Mucosa of stomach (tissue), 1 donor: ENCODE measurements at regions not wholly inside any gene's neighbourhood (a gene's known extent, or its start where the extent isn't known, plus 50 kb on each side); places are given as distances from the start of the nearest gene placed in this dataset.

Source experiments
- H3K27me3 ChIP-seq: one replicate; pipeline ENCODE4 v1.7.0; 2013; ENCODE audit warnings: mild to moderate bottlenecking, low read length; ENCODE audit not compliant: control insufficient read depth, insufficient read depth
- H3K36me3 ChIP-seq: one replicate; pipeline ENCODE4 v1.7.0; 2013; ENCODE audit warnings: low read length; ENCODE audit not compliant: control insufficient read depth, insufficient read depth
- H3K4me1 ChIP-seq: one replicate; pipeline ENCODE4 v1.7.0; 2013; ENCODE audit warnings: mild to moderate bottlenecking, low read length; ENCODE audit not compliant: control insufficient read depth, insufficient read depth
- H3K4me3 ChIP-seq: one replicate; pipeline ENCODE4 v1.7.0; 2013; ENCODE audit warnings: low read length
- H3K9ac ChIP-seq: one replicate; pipeline ENCODE4 v1.7.0; 2013; ENCODE audit warnings: mild to moderate bottlenecking, low read length, moderate library complexity
- H3K9me3 ChIP-seq: one replicate; pipeline ENCODE4 v1.7.0; 2013; ENCODE audit warnings: mild to moderate bottlenecking, low read length, moderate library complexity; ENCODE audit not compliant: control insufficient read depth
- donor health status: Pancreatic carcinoma.

DNA sequence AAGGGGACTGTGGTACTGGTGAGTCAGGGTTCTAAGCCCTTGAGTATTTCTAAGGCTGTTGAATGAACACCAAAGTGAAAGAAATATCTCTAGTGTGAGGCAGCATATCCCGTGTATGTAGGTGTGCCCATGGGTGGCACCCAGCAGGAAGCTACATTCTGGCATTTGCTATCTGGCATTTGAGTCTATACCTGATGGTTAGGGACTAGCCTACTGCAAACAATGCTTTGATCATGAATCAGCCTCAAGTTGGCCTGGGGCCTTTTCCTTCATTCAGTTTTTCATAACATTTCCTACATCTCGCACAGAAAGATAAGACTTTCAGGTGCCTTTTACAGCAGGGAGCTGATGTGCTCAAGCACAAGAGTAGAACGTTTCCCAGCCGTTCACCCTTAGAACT is 85.7 kb upstream of the E2F7 start:
- no peak overlapping the region for H3K9ac ChIP-seq
- no peak overlapping the region for H3K4me3 ChIP-seq
- H3K4me1 ChIP-seq, result no peaks in the 10 kb centered on the region
- H3K36me3 ChIP-seq, result no peaks in the 10 kb centered on the region
- no peaks in the 10 kb centered on the region for H3K9me3 ChIP-seq
- no peaks in the 10 kb centered on the region for H3K27me3 ChIP-seq

DNA sequence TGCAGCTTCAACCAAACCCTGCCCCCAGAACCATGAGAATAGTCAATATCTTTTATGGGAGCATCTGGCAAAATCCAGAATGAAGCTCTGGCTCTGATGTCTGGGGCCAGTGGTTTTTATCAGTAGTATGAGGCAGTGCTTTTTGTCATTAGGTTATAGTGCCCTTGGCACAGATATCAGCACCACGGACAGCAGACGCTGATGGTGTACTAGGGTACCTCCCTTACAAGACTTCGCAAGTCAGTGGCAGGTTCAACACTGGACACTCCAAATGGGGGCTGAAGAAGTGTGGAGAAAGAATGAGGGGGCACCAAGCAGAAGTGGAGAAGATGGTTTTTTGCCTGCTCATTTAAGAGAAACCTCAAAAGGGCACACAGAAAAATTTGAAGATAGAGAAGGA is 68.2 kb upstream of the E2F7 start:
- no peak overlapping the region for H3K4me3 ChIP-seq
- H3K9me3 ChIP-seq, result no peaks in the 10 kb centered on the region
- H3K4me1 ChIP-seq, result no peaks in the 10 kb centered on the region
- H3K36me3 ChIP-seq, result no peaks in the 10 kb centered on the region
- no peaks in the 10 kb centered on the region for H3K27me3 ChIP-seq
- no peak overlapping the region for H3K9ac ChIP-seq

DNA sequence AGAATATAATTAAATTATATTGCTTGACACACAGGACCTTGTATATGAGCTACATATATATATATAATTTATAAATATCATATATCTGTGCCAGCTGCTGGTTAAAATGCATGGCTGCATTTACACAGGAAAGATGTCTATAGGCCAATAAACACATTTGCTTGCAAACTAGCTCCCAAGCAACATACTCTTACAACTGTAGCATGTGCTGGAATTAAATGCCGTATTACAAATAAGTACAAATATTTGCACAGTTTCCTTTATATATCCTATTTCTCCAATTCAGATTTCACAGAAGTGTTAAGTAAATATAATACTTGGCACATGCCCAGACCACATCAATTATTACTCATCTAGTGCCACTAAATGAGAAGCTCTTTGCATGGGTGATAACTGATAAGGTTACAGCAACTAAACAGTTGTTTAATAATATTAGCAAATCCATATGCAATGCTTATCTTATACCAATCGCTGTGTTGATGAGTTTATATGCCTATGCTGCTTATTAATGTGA is 66.7 kb upstream of the E2F7 start:
- no peaks in the 10 kb centered on the region for H3K9me3 ChIP-seq
- no peaks in the 10 kb centered on the region for H3K4me1 ChIP-seq
- no peaks in the 10 kb centered on the region for H3K27me3 ChIP-seq
- no peak overlapping the region for H3K9ac ChIP-seq
- no peak overlapping the region for H3K4me3 ChIP-seq
- H3K36me3 ChIP-seq, result no peaks in the 10 kb centered on the region

DNA sequence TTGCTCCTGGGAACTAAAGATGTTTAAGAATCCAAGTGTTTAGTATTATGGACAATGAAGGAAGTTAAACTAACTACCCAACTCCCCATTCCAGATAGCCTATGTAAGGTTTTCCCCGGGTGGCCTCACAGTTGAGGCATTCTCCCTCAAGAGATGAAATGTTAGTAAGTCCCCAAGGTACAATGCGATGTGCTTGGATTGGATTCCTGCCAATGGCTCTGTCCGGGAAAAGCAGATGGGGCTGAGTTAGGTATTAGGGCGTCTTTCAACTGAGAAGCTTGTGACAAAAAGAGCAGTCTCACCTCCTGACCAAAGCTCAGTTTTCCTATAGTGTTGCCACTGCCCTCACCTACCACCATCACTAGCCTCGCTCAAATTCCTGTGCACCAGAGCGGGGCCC is 64.8 kb upstream of the E2F7 start:
- no peak overlapping the region for H3K4me3 ChIP-seq
- H3K4me1 ChIP-seq, result no peaks in the 10 kb centered on the region
- H3K36me3 ChIP-seq, result no peaks in the 10 kb centered on the region

DNA sequence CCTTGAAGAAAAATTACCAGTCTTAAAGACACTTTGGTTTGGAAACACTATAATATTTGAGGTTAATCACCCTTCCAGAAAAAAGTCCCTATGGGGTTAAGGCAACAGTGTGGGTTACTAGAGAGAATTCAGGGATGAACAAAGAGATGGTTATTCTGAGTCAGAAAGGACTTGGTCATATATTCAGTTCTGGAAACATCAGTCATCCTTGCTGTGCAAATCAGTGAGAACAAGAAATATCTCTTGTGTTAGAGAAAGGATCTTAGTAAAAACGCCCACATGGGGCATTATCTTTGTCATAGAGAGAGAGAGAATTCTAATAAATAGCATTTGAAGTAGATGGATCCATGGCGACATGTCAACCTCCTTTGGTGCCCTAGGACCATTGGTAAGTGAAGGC is 59.4 kb upstream of the E2F7 start:
- H3K36me3 ChIP-seq, result no peaks in the 10 kb centered on the region
- H3K9me3 ChIP-seq, result no peaks in the 10 kb centered on the region
- H3K27me3 ChIP-seq, result no peaks in the 10 kb centered on the region
- H3K4me3 ChIP-seq, result no peak overlapping the region
- no peak overlapping the region for H3K9ac ChIP-seq
- H3K4me1 ChIP-seq, result no peaks in the 10 kb centered on the region

More for the DNA sequence above, 64.8 kb upstream of the E2F7 start:
- Histone ChIP-seq H3K9ac (no peak overlapping the region), H3K27me3 (no peaks in the 10 kb centered on the region), H3K9me3 (no peaks in the 10 kb centered on the region)

DNA sequence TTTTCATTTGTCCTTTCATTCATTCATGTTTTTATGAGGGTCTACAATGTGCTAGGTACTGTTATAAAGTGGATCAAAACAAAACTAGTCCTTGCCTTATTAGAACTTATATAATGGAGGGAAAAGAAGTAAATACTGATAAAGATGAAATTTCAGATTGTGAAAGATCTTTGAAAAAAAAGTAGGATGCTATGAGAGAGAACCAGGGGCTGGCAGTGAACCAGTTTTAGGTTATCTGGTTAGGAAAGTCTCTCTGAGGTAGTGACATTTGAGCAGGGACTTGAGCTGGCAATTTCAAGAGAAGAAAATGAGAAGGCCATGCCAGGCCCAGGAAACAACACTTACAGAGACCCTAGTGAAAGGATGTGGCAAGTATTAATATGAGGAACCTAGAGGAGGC is 57.3 kb upstream of the E2F7 start:
- H3K27me3 ChIP-seq, result no peaks in the 10 kb centered on the region
- no peak overlapping the region for H3K4me3 ChIP-seq
- no peaks in the 10 kb centered on the region for H3K9me3 ChIP-seq
- H3K9ac ChIP-seq, result no peak overlapping the region
- H3K4me1 ChIP-seq, result no peaks in the 10 kb centered on the region
- H3K36me3 ChIP-seq, result no peaks in the 10 kb centered on the region

DNA sequence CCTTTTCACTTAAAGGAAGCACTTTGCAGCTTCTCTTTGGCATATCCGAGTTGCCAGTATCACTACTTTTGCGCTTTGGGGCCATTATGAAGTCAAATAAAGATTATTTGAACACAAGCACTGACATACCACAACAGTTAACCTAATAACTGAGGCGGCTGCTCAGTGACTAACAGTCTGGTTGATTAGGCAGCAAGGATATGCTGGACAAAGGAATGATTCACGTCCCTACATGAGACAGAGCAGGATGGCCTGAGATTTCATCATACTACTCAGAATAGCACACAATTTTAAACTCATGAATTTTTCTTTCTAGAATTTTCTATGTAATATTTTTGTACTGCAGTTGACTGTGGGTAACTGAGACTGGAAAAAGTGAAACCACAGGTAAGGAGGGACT is 56.9 kb upstream of the E2F7 start:
- H3K9ac ChIP-seq, result no peak overlapping the region
- H3K4me1 ChIP-seq, result no peaks in the 10 kb centered on the region
- H3K4me3 ChIP-seq, result no peak overlapping the region
- H3K9me3 ChIP-seq, result no peaks in the 10 kb centered on the region
- H3K36me3 ChIP-seq, result no peaks in the 10 kb centered on the region
- no peaks in the 10 kb centered on the region for H3K27me3 ChIP-seq

DNA sequence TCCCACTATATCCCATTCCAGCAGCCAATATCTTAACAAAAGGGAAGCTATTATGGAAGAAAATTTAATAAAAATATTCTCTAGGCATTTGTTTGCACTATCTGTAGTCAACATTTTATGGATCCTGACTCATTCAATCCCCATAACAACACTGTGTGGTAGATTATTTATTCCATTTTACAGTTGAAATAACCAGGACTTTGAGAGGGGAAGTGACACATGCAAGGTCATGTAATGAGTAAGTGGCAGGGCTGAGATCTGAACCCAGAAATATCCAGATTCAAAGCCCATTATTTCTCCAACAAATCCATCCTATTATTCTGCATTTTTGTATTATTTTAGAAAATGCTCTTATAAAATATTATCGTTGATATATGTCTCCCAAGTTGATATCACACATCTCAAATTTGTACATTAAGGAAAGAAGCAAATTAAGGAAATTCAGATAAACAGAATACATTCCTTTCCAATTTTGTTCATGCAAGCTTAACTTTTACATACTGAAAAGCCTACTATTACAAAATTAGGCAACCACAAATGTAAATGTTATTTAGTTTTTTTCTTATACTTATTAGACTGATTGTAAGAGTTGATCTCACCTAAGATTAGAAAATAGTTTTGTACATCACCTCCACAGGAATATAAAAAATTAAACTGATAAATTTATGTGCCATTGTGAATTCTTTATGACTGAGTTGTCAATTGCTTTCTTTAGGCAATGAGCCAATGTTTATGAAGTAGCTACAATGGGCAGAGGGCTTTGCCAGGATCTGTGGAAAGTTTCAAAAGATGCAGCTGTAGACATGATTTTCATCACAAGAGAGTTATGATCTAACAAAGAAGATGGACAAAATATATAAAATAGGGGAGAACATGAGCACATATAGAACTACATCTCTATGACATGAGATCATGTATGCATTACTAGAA is 55.1 kb upstream of the E2F7 start:
- H3K4me1 ChIP-seq, result no peaks in the 10 kb centered on the region
- no peaks in the 10 kb centered on the region for H3K9me3 ChIP-seq
- no peak overlapping the region for H3K4me3 ChIP-seq

DNA sequence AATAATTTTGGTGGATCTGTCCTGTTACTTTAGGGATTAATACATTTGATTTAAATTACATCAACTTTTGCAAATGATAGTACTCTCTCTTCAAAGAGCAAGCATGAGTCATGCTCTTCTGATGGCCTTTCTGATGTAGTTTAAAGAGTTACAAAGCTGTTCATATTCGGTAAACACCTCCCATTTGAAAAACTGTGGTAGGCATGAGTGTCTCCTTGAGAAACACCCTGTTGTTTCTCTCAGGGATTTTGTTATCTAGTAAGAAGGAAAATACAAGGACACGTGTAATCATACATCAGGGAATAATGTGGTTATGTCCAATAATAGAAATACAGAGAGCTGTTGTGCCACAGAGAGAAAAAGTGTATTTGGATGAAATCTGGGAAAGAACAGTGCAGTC is 53.3 kb upstream of the E2F7 start:
- no peak overlapping the region for H3K4me3 ChIP-seq
- H3K9me3 ChIP-seq, result no peaks in the 10 kb centered on the region
- no peaks in the 10 kb centered on the region for H3K36me3 ChIP-seq
- H3K4me1 ChIP-seq, result no peaks in the 10 kb centered on the region
- H3K27me3 ChIP-seq, result no peaks in the 10 kb centered on the region
- no peak overlapping the region for H3K9ac ChIP-seq

More for the DNA sequence above, 55.1 kb upstream of the E2F7 start:
- Histone ChIP-seq H3K9ac (no peak overlapping the region), H3K36me3 (no peaks in the 10 kb centered on the region), H3K27me3 (no peaks in the 10 kb centered on the region)

DNA sequence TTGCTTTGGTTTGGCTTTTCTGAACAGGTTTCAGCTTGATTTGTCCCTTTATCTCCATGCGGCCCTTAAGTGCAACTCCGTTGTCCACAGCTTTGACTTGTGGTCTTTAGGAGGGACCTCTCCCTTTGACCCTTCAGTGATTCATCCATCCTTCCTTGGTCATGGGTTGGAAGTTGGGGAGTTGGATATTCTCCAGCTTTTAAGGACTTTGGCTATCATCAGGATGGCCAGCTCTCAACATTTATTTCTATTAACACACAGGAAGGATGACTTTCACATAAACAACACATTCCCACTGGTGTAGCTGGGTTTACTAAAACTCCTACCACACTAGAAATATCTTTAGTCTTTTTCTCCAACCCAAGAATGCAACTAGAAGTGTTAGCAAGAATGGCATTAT is 50.9 kb upstream of the E2F7 start:
- Histone ChIP-seq H3K4me3 (no peak overlapping the region), H3K36me3 (no peaks in the 10 kb centered on the region), H3K9ac (no peak overlapping the region), H3K9me3 (no peaks in the 10 kb centered on the region), H3K27me3 (no peaks in the 10 kb centered on the region), H3K4me1 (no peaks in the 10 kb centered on the region)

DNA sequence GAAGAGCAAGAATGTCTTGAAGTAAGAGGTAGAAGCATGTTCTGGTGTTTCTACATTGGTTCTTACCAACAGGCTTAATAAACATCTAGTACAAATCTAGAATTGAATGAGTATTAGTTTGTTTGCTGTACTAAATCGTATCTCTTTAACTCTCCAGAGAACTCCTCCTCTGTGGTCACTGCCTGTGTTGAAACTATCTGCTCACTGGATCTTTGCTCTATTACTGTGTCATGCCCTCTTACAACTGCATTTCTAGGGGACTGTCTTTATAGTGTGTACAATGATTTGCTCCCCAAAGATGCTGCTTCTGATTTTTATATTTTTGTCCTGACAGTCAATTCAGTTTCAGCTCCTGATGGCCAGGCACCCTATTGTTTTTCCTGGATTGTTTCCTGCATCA is 50.1 kb upstream of the E2F7 start:
- no peaks in the 10 kb centered on the region for H3K27me3 ChIP-seq
- no peaks in the 10 kb centered on the region for H3K36me3 ChIP-seq
- H3K9ac ChIP-seq, result no peak overlapping the region
- H3K4me1 ChIP-seq, result no peaks in the 10 kb centered on the region
- H3K4me3 ChIP-seq, result no peak overlapping the region
- no peaks in the 10 kb centered on the region for H3K9me3 ChIP-seq
